ENCODE measurements at regions not wholly inside any gene's neighbourhood (a gene's known extent, or its start where the extent isn't known, plus 50 kb on each side); places are given as distances from the start of the nearest gene placed in this dataset.

- TF ChIP-seq, protein P1, sequence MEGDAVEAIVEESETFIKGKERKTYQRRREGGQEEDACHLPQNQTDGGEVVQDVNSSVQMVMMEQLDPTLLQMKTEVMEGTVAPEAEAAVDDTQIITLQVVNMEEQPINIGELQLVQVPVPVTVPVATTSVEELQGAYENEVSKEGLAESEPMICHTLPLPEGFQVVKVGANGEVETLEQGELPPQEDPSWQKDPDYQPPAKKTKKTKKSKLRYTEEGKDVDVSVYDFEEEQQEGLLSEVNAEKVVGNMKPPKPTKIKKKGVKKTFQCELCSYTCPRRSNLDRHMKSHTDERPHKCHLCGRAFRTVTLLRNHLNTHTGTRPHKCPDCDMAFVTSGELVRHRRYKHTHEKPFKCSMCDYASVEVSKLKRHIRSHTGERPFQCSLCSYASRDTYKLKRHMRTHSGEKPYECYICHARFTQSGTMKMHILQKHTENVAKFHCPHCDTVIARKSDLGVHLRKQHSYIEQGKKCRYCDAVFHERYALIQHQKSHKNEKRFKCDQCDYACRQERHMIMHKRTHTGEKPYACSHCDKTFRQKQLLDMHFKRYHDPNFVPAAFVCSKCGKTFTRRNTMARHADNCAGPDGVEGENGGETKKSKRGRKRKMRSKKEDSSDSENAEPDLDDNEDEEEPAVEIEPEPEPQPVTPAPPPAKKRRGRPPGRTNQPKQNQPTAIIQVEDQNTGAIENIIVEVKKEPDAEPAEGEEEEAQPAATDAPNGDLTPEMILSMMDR (conservative IDR thresholded peaks at IDR 0.05; ENCODE audit: low read depth, low read length), result no peak
- no peak for TF ChIP-seq EZH2 (IDR thresholded peaks at IDR 0.05; ENCODE audit: borderline replicate concordance, low read depth, low read length, poor library complexity, severe bottlenecking)
Measured at GRCh38 chr13:50714891-50715290, 128.6 kb downstream of the DLEU7 start.
